ENCODE measurements at regions not wholly inside any gene's neighbourhood (a gene's known extent, or its start where the extent isn't known, plus 50 kb on each side); places are given as distances from the start of the nearest gene placed in this dataset.

GRCh38 chr18:75656035-75656434, 228.5 kb upstream of the SMIM21 start:
- no peak for TF ChIP-seq POLR2A (IDR thresholded peaks at IDR 0.05)
- TF ChIP-seq CTCF (IDR thresholded peaks at IDR 0.05): no peak

Measured in adrenal gland (tissue), 5 donors.